Choroid plexus epithelial cell (primary cell): ENCODE measurements at regions not wholly inside any gene's neighbourhood (a gene's known extent, or its start where the extent isn't known, plus 50 kb on each side); places are given as distances from the start of the nearest gene placed in this dataset.
"Not testable (repeated sequence)": the region's sequence is repeated elsewhere in the genome, so short reads cannot be mapped to it uniquely, and the experiment has no call there.

Experiments
- DNase-seq: peaks from one replicate; pipeline ENCODE4 v3.0.0-alpha.2; 2010; ENCODE audit warnings: low read depth
- H3K4me3 ChIP-seq: 2 replicates; pipeline ENCODE4 v1.5.1; 2011; ENCODE audit warnings: low read depth, mild to moderate bottlenecking, control low read depth, low read length, moderate library complexity
- TF ChIP-seq, protein P1 (sequence below): conservative IDR thresholded peaks from 2 replicates; pipeline ENCODE4 v1.5.1; 2011; ENCODE audit warnings: low read depth, mild to moderate bottlenecking, control low read depth, inconsistent platforms, low read length, moderate library complexity

- DNase-seq, result no peak
- no peak overlapping the region for H3K4me3 ChIP-seq
- TF ChIP-seq, protein P1, sequence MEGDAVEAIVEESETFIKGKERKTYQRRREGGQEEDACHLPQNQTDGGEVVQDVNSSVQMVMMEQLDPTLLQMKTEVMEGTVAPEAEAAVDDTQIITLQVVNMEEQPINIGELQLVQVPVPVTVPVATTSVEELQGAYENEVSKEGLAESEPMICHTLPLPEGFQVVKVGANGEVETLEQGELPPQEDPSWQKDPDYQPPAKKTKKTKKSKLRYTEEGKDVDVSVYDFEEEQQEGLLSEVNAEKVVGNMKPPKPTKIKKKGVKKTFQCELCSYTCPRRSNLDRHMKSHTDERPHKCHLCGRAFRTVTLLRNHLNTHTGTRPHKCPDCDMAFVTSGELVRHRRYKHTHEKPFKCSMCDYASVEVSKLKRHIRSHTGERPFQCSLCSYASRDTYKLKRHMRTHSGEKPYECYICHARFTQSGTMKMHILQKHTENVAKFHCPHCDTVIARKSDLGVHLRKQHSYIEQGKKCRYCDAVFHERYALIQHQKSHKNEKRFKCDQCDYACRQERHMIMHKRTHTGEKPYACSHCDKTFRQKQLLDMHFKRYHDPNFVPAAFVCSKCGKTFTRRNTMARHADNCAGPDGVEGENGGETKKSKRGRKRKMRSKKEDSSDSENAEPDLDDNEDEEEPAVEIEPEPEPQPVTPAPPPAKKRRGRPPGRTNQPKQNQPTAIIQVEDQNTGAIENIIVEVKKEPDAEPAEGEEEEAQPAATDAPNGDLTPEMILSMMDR, result no peak
Observed at GRCh38 chr10:2036209-2036608, 298.9 kb upstream of the ADARB2 start.

GRCh38 chr10:2030046-2030445 is 292.7 kb upstream of the ADARB2 start:
- DNase-seq, result no peak
- TF ChIP-seq, protein P1, result no peak
- no peak overlapping the region for H3K4me3 ChIP-seq

DNA sequence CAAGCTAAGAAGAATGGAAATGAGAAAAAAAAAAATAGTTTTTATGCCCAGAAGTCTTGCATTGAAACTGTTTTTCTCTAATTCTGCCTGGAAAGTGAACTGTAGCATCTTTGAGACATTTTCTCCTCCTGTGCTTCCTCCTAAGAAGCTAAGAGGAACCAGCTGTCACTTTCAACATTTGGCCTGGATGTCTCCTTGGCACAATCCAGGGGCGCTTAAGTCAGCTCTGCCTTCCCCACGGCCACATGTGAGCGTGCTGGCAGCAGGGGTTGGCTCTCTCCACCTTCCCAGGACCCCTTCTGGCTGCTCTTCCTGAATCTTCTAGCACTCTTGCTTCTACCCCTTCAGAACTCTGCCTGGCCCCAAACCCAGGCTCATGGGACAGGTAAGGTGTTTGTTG is 289.6 kb upstream of the ADARB2 start:
- no peak for DNase-seq
- TF ChIP-seq, protein P1, result no peak
- H3K4me3 ChIP-seq, result no peak overlapping the region

GRCh38 chr10:2024750-2025149 is 287.4 kb upstream of the ADARB2 start:
- DNase-seq, H3K4me3 ChIP-seq: not testable (repeated sequence)

- TF ChIP-seq, protein P1, result no peak
- no peak for DNase-seq
- no peak overlapping the region for H3K4me3 ChIP-seq
Observed at GRCh38 chr10:2023687-2024086, 286.4 kb upstream of the ADARB2 start.

- DNase-seq, result no peak
- TF ChIP-seq, protein P1, result no peak
- no peak overlapping the region for H3K4me3 ChIP-seq
Observed at GRCh38 chr10:2022401-2022800, 285.1 kb upstream of the ADARB2 start.

DNA sequence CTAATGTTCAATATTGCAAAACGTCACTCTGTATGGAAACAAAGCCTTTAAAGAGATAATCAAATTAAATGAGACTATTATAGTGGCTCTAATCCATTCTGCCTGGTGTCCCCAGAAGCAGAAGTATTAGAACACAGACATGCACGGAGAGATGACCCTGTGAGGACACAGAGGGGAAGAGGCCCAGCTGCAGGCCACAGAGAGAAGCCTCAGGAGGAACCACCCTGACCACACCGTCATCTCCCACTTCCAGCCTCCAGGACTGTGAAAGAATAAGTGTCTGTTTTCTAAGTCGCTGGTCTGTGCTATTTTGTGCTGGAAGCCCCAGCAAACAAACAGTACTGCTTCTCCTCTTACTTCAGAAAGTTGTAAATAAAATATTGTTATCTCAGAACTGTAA is 283.5 kb upstream of the ADARB2 start:
- DNase-seq, result no peak
- H3K4me3 ChIP-seq, result no peak overlapping the region
- TF ChIP-seq, protein P1, result no peak

DNA sequence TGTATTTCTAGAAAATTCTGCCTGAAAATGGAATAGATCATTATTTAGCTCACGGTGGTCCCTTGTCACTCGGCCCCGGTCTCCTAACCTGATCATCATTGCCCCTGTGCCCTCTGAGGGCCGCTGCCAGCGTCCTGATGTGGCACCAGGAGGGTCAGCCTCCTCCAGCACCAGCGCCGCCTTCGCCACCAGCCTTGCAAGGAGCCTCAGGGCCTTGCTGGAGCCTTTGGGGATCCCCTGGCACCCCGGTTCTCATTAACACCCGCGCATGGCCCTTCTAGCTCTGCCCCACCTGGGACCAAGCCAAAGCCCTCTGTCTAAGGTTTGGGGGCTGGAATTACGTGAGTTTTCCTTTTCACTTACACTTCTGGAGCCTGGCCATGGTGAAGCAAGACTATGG is 282.5 kb upstream of the ADARB2 start:
- TF ChIP-seq, protein P1, result no peak
- no peak overlapping the region for H3K4me3 ChIP-seq
- DNase-seq, result no peak
